ENCODE measurements at regions not wholly inside any gene's neighbourhood (a gene's known extent, or its start where the extent isn't known, plus 50 kb on each side); places are given as distances from the start of the nearest gene placed in this dataset.

- no peak for TF ChIP-seq CTCF (IDR thresholded peaks at IDR 0.05; ENCODE audit: insufficient read depth, low read length, poor library complexity, severe bottlenecking)
- TF ChIP-seq EZH2phosphoT487 (conservative IDR thresholded peaks at IDR 0.05; ENCODE audit: low read length), result no peak
Measured at GRCh38 chr7:51569176-51569575, 252.6 kb upstream of the COBL start.
